GM12891 (cell line): ENCODE measurements at regions not wholly inside any gene's neighbourhood (a gene's known extent, or its start where the extent isn't known, plus 50 kb on each side); places are given as distances from the start of the nearest gene placed in this dataset.

Experiments used
- POLR2A ChIP-seq: IDR thresholded peaks from 2 replicates; pipeline ENCODE4 v1.6.1; 2011; ENCODE audit warnings: low read depth, low read length, control low read depth
- POLR2AphosphoS5 ChIP-seq: IDR thresholded peaks from 2 replicates; pipeline ENCODE4 v1.6.1; 2011; ENCODE audit warnings: low read depth, low read length, control low read depth

DNA sequence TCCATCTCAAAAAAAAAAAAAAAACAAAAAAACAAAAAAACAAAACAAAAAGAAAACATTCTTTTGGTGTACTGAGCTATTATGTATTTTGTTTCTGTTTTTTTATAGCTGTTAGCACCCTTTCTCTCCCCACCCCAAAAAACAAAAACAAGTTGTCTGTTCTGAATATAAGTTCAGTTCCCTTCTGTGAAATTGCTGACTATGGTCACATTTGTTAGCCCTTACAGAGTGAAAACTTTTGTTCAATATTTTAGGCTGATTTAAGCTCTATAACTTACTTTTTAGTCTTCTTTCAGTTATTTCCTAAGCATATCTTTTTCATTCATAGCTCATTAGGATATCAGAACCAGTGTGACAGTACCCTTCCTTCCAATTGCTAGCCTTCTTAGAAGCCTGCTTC is 1056.6 kb upstream of the NCAM2 start:
- no peak for TF ChIP-seq POLR2AphosphoS5
- TF ChIP-seq POLR2A = no peak
